PC-9 (cell line): ENCODE measurements at regions not wholly inside any gene's neighbourhood (a gene's known extent, or its start where the extent isn't known, plus 50 kb on each side); places are given as distances from the start of the nearest gene placed in this dataset.

Source experiments
- EZH2 ChIP-seq: fragments of 200-600 bp; sonication (generic); IDR thresholded peaks from 2 replicates; pipeline ENCODE4 v1.8.0; 2017; ENCODE audit warnings: antibody characterized with exemption, low read depth
- TF ChIP-seq, protein P1 (sequence below): fragments of 200-600 bp; sonication (generic); conservative IDR thresholded peaks from 2 replicates; pipeline ENCODE4 v1.6.1; 2017; ENCODE audit warnings: mixed run types, antibody characterized with exemption, mild to moderate bottlenecking, moderate library complexity

DNA sequence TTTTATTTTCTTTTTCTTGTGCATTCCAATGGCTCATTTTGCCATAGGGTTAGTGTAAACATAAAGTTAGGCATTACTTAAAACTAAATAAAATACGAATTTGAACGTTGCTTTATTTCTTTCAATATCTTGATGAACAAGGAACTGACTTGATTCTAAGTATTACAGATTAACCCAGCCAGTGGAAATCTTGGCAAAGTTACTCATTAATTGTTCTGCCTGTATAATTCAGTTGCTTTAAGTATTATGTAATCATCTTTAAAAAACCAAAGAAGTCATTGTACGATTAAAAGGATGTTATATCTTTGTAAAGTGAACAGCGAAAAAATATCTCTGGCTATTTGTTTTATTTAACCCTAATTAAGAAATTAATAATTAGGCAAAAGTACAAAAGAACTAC is 737.9 kb upstream of the BCHE start:
- TF ChIP-seq, protein P1, sequence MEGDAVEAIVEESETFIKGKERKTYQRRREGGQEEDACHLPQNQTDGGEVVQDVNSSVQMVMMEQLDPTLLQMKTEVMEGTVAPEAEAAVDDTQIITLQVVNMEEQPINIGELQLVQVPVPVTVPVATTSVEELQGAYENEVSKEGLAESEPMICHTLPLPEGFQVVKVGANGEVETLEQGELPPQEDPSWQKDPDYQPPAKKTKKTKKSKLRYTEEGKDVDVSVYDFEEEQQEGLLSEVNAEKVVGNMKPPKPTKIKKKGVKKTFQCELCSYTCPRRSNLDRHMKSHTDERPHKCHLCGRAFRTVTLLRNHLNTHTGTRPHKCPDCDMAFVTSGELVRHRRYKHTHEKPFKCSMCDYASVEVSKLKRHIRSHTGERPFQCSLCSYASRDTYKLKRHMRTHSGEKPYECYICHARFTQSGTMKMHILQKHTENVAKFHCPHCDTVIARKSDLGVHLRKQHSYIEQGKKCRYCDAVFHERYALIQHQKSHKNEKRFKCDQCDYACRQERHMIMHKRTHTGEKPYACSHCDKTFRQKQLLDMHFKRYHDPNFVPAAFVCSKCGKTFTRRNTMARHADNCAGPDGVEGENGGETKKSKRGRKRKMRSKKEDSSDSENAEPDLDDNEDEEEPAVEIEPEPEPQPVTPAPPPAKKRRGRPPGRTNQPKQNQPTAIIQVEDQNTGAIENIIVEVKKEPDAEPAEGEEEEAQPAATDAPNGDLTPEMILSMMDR = no peak
- no peak for TF ChIP-seq EZH2
